Fibroblast of upper back skin (primary cell): ENCODE measurements at regions not wholly inside any gene's neighbourhood (a gene's known extent, or its start where the extent isn't known, plus 50 kb on each side); places are given as distances from the start of the nearest gene placed in this dataset.

ENCODE experiments used
- DNase-seq: peaks from one replicate; pipeline ENCODE4 v3.0.0-alpha.2; 2013

DNA sequence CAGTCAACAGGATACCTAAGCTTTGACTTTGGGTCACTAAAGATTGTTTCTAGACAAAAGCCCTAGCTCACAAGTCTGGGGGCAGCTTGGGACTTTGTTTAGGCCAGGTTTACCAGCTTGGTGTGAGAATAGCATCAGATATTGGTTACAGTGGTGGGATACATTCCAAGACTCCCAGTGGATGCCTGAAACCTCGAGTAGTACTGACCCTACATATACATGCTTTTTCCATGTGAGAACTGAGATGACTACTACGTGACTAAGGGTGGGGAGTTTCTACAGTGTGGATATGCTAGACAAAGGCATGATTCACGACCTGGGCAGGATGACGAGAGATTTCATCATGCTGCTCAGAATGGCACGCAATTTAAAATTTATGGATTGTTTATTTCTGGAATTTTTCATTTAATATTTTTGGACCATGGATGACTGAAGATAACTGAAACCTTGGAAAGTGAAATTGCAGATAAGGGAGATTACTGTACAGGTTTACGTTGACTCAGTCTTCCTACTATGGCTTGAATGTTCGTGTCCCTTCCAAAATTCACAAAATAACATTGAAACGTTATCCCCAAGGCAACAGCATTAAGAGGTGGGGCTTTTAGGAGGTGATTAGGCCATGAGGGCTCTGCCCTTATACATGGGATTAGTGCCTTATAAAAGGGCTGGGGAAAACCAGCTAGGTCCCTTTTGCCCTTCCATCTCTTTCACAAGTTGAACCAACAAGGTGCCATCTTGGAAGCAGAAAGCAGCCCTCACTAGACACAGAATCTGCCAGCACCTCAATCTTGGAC lies 50.2 kb upstream of the CTAGE1 start:
- DNase-seq: peak; percentile 99

DNA sequence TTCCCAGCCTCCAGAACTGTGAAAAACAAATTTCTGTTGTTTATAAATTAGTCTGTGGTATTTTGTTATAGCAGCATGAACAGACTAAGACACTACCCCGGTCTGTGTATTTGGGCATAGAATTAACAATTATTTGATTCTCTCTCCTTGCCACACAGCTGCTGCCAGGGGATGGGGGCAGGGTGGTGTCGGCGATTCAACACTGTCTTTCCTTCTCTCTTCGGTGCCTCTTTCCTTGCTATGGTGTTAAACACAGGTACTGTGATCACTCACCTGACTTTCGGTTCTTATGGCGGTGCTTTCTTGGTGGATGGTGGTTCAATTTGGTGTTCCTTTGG lies 50.8 kb upstream of the CTAGE1 start:
- no peak for DNase-seq

DNA sequence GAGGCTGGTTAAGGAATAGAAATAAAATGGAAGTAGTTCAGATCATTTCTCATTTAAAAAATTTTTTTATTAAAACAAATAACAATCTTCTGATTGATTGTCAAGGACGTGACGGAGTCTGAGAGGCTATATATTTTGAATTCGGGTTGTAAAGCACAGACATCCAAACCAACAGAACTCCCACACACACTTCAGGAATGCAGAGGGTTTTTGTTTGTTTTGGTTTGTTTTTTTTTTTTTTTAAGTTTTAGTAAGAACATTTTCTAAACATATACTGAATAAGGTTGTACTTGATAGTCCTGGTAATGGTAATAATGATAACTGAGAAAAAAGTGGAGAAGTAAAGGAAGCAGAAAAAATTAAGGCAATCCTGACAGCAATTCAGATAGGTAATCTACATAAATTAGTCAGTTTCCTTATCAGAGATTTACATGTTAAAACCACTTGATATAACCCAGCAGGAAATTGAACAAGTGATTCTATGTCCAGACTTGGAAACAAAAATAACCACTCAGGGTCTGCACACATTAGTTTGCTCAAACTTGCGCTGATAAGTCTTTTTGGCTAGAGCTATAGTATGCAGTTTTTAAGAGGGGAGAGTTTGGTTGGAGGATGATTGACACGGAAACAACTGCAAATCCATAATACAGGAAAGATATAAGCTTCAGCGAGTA lies 51.5 kb upstream of the CTAGE1 start:
- DNase-seq: no peak

DNA sequence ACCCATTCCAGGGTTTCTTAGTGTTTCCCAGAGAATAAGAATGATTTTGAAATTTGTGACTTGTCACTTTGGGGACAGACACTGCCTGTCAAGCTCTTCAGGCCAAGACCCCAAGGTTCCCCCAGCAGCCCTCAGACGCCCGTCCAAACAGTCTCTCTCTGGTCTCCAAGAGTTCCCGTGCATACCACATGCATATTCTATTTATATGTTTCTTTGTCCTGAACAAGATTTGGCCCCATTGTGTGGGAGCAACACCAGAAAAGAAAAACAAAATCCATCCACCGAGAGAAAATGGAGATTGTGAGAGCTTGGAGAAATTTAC lies 52.2 kb upstream of the CTAGE1 start:
- no peak for DNase-seq

DNA sequence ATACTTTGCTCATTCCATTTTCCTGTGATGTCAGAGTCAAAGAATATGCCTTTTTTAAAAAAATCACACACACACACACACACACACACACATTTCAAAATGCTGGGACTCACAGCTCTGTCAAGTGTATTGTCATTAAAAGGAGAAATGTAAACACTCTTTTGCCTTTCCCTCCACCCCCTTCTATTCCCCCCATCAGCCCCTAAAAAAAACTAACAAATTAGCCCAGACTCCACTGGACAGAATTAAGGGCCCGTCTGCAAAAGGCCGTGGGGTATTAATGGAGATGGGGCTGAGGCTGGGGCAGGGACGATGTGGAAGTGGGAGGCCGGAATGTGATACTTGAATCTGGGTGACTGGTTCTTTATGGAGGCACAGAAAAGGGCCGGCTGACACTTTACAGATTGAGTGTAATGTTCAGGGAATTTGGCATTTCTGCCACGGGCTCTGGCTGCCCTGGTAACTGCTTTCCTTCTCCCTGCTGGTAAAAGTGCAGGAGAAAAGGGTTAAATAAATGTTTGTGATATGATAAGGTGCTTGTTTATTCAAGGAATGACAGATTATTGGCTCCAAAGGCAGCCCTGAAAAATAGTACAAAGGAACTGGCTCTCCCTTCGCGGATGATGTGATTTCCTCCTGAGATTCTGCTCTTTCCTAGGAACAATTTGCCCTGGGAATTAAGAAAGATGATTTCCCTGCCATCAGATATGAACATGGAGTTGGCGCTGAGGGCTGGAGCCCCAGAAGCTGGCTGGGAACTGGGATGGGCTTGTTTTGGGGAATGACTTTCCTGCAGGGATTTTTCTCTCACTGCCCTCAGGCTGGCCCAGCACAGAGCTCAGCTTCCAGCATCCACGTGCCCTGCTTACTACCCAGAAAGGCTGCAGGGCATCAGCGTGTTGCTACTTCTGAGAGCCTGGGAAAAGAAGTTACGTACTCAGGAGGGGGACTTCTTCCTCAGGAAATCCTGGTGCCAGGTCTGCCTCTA lies 52.8 kb upstream of the CTAGE1 start:
- DNase-seq: no peak

DNA sequence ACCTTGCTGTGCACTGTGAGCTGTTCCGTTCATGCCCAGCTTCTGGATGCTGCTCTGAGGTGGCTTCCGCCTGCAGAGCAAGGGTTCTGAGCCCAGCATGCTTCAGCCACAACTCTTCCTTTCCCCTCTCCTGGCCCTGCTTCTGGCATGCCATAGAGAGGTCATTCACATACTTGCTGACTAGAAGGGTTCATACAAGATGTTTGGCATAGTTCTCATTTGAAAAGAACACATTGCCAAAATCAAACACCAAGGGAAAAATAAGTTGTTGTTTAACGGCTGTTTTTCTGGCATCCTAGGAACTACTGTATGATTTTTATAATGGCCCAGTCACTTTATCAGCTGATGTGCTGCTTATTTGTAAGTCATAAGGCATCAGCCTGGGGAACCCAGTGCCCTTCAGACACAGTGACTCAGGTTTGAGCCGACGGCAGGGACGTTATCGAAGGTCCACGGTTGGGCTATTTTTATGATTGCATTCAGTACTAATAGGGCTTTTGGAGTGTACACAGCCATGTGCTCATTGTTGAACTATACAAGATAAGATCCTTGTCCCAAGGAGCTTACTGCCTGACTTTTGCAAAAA lies 53.9 kb upstream of the CTAGE1 start:
- DNase-seq: peak; percentile 52

DNA sequence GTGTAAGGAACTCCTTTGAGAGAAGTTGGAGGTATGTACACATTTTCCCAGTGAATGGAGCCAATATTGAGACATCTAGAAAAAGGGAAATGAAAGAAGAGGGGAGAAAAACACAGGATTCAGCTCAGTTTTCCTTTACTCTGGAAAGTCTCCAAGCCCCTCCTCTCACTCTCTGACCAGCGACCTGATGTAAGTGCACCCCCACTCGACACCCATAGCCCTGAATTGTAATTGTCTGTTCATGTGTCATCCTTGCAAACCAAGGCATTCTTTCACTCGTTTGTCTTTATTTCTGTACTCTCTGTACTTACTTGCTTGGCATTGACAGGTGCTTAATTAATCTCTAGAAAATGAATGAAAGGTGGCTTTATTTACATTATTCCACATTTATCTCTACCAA lies 55.7 kb upstream of the CTAGE1 start:
- DNase-seq: no peak

DNA sequence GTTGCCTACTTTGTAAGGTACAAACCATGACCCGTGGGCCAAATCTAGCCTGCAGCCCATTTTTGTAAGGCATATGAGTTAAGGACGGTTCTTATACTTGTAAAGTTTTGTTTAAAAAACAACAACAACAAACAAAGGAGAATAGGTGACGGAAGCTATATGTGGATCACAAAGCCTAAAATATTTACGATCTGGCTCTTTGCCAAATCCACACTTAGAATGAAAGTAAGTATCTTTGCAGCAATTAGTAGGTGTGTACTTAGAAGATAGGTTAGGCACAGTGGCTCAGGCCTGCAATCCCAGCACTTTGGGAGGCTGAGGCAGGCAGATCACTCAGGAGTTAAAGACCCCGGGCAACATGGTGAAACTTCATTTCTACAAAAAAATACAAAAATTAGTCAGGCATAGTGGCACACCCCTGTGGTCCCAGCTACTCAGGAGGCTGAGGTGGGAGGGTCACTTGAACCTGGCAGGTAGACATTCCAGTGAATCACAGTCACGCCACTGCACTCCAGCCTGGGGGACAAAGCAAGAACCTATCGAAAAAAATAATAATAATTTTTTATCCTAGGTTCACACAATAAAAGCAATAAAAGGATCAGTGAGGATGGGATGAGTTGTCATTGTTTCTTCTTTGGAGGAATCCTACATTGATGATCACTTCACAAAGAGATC lies 57.8 kb upstream of the CTAGE1 start:
- DNase-seq: no peak

DNA sequence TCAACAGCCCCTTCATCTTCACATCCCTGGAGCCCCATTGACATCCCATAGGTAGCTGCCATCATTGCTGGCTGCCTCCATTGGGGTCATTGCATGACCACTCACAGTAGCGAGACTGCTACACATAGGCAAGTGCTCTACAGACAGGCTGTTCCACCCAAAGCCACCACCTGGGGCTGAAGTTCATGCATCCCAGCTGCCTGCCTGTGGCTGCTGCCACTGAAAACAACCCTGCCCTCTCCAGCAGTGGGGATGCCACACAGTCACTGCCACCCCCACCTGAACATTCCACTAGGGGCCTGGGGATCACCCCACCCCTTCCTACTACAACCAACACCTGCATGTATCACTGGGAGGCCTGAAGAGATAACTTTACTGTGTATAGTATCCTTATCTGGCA lies 59.5 kb upstream of the CTAGE1 start:
- no peak for DNase-seq

DNA sequence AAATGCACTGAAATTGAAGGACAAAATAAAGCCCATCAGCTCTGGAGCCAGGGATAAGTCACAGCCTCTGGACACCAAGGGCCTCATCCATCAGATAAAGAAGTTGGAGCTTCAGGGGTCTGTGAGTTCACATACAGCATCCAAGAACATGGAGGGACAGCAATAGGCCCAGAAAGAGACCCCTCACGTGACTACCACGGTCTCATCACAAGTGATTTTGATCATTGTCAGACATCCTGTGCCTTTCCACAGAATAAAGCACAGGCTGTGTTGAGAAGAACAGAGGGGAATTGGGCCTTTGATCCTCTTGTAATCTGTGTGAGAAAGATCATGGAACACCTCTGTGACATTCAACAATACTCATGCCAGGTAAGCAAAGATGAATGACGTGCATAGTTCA lies 65.2 kb upstream of the CTAGE1 start:
- DNase-seq: no peak

DNA sequence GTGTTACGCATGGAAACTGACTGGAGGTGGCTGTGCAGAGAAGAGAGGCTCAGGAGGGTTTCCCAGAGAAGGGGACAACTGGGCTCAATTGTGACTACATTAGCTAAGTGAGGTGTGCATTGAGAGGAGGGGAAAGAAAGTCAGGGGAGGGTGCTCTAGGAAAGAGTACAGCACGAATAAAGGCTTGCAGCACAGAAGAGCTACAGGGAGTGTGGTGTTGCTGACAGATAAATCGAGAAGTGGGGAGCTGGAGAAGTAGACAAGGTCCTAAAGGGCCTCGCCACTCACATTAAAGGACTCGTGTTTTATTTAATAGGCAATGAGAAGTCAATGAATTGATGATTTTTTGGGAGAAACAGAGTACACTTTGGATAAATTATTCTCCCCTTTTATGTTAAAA lies 65.7 kb upstream of the CTAGE1 start:
- DNase-seq: no peak

DNA sequence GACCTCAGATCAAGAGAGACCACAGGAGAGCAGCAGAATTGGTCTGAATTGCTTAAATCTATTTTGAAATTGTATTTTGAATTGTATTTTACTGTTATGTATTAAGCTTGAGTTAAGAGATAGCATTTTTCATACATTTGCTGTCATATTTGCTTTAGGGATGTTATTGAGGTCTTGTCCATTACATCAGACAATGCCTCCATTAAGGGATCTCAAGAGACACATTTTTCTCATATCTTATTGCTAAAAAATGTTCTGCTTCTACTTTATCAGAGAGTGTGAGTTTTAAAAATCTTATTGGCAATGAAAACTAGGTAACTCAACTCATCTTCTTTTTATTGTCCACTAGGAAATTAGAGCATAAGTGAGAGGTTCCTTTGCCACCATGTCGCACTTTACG lies 66.8 kb upstream of the CTAGE1 start:
- peak; percentile 38 for DNase-seq

DNA sequence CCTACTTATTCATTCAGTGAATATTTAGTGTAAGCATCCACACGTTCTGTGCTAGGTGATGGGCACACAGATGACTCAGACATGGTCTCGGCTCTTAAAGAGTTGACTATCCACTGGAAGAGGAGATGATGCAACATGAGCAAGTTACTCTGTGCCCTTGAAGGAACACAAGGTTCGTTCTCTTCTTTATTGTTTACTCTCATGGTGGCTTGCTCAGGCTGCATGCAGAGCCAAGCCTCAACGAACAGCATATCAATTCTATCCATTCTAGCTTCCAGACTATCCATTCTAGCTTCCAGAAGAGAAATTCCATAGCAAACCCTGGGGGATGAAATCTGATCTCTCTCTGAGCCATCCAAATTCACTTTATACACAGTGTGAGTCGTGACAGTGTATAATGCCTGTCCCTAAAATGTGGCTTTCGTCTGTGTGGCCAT lies 68.1 kb upstream of the CTAGE1 start:
- DNase-seq: peak; percentile 46

DNA sequence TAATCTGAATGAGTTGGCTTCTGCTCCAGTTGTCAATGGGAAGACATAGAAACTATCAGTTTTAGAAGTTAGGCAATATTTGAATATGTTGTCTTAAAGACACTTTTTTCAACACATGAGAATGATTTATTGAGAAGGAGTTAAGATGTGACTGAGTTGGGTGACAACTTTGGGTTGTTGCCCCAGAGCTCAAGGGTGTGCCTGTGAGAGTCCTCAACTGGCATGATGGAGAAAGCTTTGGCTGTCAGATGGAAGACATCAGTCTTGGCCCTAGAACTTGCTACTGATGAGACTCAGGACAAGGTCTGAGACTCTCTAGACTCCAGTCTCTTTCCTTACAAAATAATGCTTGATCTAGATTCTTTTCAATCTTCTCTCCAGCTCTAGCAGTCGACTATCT lies 69.0 kb upstream of the CTAGE1 start:
- no peak for DNase-seq

DNA sequence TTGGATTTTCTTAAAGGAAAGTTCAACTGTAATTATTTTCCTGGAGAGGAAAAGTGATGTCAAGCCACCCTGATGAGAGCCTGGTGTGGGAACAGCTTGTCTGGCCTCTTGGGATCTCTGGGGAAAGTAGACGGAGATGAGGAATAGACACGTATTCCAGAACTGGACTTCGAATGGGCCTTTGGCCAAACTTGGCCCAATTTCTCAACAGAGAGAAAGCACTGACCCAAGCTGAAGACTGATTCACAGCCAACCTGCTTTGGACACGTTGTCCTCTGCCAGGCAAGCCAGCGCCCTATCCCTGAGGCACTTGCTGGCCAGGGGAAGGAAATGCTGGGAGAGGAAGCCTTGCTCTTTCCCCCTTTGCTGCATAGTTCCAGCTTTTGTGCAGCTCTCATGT lies 70.8 kb upstream of the CTAGE1 start:
- DNase-seq: no peak

DNA sequence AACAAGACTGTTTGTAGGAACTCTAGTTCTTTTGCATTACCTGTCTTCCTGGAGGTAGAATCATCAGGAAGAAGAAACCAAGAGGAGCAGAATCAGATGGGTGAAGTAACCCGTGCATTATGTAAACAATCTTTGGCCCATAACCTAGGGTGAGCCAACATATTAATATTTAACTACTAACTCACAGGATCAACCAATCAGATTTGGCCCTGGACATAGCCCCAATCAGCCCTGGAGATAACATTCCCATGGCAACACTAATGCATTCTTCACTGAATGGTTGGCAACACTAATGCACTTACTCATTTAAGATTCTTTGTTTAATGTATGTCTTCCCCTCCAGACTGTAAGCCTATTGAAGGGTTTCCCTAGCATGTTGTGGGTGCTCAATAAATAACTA lies 72.0 kb upstream of the CTAGE1 start:
- DNase-seq: peak; percentile 22

DNA sequence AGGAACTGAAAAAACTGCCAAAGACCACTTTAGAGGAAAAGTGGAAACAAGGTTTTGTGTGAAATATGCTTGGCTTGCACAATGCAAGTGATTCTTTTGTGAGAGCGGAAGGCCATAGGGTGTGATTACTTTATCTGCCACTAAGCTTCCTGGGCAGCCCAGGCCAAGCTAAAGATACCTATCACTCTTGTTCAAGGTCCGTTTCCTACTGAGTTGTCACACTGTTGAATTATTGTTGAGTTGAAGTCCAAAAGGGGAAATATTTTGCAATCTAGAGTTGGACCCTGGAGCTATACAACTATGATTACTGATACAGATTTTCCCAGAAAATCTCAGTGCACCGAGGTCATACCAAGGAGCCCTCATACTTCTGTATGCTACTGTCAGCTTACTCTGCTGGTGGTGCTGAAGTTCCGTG lies 72.7 kb upstream of the CTAGE1 start:
- no peak for DNase-seq

DNA sequence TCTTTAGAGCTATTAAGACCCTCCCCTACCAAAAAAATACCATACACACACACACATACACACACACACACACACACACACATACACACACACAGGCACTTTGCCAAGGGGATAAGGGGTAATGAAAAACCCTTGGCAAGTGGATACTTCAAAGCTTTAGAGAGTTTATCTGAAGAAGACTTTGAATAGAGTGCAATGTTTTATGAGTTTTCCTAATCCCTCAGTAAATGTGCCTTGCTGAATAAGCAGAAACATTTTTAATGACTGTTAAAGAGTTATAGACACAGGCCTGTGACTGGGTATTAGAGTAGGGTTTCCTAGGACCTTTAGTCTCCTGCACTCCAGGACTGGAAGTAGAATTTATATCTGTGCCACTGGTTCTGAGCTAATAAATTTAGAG lies 75.5 kb upstream of the CTAGE1 start:
- DNase-seq: no peak

DNA sequence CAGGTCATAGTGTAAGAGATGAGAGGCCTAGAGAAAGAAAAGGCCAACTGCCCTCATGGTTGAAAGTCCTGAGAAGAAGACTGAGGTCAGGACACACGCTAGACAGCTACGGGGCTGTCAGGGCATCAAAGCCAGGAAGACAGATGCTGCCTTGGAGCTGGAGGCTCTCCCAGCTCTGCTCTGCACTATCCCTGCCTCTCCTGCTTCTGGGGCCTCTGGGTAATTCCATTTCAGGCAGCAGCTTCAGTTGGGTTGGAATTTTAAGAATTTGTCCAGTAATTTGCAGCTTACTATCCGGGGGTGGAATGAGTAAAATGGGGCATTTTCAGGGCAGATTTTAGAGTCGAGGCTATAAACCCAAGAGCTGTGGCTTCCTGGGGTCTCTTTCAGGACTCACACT lies 76.2 kb upstream of the CTAGE1 start:
- peak; percentile 83 for DNase-seq

DNA sequence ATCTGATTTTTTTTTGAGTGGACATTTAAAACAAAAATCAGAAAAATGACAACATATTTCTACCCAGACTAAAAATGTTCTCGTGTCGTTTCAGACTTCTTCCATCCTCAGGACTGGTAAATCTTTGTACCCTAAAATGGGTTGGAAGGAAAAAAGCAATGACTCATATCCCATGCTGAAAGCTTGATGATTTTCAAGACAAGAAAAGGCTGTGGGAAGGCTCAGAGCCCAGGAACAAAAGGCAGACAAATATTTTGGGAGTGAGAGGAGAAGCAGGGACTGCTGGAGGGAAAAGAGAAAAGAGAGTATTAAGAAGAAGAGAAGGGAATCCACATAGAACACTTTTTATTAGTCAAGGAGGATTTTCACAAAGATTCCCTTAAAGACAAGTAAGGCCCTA lies 77.1 kb upstream of the CTAGE1 start:
- DNase-seq: peak; percentile 87

DNA sequence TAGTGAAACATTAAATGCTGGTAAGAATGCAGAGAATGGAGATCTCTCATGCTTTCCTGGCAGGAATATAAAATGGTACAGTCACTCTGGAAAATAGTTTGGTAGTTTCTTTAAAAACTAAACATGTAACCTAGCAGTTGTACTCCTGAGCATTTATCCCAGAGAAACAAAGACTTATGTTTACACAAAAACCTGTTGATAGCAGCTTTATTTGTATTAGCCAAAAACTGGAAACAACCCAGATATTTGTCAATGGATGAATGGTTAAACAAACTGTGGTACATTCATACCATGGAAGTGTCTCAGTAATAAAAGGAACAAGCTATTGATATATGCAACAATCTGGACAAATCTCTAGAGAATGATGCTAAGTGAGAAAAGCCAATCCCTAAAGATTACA lies 81.7 kb upstream of the CTAGE1 start:
- DNase-seq: no peak

DNA sequence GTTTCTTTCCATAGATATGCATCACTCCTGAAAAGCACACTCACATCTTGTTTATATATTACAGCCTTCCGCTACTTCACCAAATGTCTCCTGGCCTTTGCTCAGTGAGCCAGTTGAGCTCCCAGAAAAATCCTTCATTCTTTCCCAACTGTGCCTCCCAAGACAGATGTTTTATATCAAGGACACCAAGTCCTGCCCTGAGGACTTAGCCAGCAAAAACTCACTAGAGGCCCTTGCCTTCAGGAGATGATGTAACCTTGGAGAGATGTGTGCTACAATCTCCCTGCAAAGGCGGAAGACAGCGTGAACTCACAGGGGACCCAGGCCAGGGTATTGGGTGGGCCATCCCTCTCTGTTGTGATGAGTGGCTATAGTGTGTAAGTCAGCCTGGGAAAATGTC lies 86.1 kb upstream of the CTAGE1 start:
- peak; percentile 93 for DNase-seq
